TTC549 (cell line): ENCODE measurements at regions not wholly inside any gene's neighbourhood (a gene's known extent, or its start where the extent isn't known, plus 50 kb on each side); places are given as distances from the start of the nearest gene placed in this dataset.

ENCODE experiments used
- FAIRE-seq: peaks from 2 replicates; lab custom pipeline; 2012; peaks lifted over from hg19 to GRCh38; lab: Jason Lieb, UNC

DNA sequence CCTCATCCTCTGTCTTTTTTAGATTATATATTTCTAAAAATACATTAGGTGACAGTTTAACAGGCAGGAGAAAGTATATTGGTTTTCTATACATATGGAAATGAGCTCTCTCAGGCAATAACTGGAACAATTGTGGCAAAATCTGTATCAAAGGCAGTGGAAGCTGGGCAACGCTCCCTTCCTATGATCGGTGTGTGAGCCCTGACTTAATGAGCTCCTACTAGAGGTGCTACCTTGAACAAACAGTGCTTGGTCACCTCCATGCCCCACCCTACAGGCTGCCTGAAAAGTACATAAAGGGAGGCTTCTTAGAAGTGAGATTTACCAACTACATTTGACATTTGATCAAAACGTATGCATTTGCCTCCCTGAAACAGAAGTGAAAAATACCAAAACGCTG, 185.3 kb downstream of the EFNB2 start:
- FAIRE-seq = no peak

DNA sequence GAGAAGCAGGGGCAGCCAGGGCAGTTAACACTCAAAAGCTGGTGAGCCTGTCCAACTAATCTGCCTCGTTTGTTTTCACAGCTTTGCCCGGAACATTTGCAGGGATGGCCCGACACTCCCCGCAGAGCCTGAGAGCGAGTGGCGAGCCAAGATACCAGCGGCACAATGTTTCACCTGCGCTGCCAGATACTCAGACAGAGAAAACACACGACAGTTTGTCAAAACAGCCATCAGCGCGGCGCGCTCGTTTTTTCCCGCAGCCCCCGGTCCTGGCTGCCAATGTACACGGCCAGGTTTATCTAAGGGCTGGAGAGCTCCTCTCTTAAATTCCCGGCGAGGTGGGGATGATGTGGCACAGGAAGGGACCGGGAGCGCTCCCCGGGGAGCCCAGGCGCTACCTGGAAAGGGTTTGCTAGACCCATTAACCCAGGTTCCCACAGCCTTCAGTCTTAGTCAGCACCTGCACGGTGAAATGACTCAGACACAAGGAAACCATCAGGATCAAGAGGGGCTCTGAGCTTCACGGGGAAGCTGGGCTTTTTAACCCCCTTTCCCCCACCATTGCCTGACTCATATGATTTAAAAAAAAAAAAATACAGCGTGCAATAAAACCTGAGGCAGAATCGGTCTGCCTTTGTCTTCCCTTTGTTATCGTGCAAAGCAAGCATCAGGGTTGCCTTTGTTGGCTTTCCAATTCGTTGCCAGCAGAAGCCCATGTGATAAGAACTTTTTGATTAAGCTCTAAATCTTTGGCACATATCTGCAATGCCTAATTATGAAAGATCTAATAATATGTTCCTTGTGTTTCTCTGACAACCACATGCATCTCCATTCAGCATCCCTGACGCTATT, 186.2 kb downstream of the EFNB2 start:
- FAIRE-seq = no peak

DNA sequence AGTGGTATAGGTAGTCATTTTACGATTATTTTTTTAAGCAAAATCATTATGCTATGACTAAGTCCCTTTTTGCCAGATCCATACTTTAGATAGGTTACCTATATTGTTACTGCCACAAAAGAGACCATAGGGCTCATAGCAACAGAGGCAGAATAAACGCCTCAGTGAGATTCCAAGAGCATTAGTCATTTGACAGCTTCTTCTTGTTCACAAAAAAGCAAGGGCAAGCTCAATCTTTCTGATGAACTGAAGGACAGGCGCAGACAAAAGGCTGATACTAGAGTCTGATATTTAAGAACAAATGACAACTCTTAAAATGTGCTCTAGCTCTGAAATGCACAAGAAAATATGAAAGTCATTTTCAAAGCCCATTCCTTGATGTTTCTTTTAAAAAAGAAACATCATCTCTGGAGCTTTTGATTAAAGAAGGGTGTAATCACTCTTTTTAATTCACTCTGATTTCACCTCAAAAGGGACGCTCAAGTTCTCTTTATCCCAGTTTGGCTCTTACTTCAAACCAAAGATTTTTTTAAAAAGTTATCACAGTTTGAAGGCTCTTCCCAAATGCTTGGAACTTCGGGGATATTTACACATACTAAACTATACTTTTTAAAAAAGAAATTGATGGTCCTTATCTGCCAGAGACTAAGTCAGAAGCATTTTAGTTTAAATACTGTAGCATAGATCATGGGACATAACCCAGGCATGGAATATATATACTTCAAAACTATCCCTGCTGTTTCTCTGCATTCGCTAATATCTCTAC, 187.2 kb downstream of the EFNB2 start:
- FAIRE-seq = no peak

DNA sequence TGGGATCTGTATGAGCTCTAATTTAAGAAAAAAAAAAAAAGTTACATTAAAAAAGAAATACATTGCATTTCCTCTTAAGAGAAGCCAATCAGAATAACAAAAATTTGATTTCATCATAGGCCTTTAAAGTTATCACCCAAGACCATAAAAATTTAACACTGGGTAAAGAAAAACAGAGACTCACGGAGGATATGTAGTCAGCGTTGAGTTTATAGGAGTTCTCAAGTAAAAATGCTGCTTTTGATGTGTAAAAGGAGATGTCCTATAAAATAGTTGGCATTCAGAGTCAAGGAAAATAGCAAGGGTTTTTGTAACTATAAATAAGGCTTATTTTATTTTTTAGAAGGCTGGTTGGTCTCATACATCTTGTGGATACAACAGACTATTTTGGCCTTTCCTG, 191.1 kb downstream of the EFNB2 start:
- no peak for FAIRE-seq

DNA sequence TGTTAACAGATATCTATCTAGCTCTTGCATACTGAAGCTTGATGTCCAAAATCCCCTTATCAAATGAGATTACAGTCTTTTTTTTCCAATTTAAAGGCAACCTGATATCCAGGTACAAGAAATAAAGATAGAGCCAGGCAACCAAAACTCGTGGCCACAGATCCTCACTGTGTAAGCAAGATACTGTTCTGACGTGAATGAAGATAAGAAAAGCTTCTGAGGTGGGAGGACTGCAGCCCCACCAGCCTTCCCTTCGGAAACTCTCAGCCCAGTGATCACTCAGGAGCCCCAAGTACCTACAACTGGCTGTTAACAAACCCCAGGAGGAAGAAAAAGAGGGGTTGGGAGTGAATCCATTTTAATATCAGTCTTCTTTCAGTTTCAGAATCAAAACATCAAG, 191.6 kb downstream of the EFNB2 start:
- no peak for FAIRE-seq

- FAIRE-seq = no peak
Measured at GRCh38 chr13:106340249-106340648, 195.2 kb downstream of the EFNB2 start.

GRCh38 chr13:106337096-106337850, 198.2 kb downstream of the EFNB2 start:
- no peak for FAIRE-seq

DNA sequence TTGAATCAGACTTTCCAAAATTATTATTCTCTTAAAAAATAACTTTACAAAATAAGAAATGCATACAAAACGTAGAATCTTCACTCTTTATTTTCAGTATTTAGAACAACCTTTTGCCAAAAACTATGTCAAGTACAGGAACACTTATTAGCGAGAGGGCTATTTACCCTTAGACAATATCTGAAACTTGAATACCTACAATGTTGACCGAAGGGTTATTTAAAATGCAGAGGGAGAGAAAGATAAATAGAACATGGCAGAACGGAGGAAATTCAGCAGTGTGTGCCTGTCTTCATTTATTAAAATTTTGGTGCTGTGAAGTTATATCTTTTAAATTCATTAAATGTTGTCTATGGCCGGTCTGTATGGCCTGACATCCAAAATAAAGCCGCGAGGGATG, 198.8 kb downstream of the EFNB2 start:
- no peak for FAIRE-seq

GRCh38 chr13:106332621-106333020, 202.8 kb downstream of the EFNB2 start:
- FAIRE-seq = no peak

GRCh38 chr13:106331116-106331515, 204.3 kb downstream of the EFNB2 start:
- no peak for FAIRE-seq

DNA sequence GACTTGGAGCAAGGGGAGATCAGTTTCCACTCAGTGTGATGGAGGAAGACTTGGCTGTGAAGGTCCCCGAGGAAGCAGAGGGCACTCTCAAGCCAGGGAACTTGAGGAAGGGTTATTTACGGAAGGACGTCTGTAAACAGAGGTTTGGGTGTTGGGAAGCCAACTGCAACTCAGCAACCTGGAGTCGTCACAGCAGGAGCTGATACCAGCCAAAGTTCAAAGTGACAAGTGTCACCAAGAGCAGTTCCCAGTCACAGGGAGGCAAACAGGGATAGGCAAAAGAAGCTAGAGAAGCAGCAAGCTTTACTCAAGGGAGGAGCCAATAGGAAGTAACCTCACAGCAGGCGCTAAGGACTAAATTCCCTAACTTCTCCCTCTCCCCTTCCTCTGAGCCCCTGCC, 205.5 kb downstream of the EFNB2 start:
- FAIRE-seq = no peak

GRCh38 chr13:106326751-106327150, 208.7 kb downstream of the EFNB2 start:
- FAIRE-seq = no peak

GRCh38 chr13:106324444-106324843, 211.0 kb downstream of the EFNB2 start:
- FAIRE-seq = no peak

GRCh38 chr13:106322628-106323027, 212.8 kb downstream of the EFNB2 start:
- FAIRE-seq = no peak

- no peak for FAIRE-seq
Measured at GRCh38 chr13:106318941-106319411, 216.5 kb downstream of the EFNB2 start.

DNA sequence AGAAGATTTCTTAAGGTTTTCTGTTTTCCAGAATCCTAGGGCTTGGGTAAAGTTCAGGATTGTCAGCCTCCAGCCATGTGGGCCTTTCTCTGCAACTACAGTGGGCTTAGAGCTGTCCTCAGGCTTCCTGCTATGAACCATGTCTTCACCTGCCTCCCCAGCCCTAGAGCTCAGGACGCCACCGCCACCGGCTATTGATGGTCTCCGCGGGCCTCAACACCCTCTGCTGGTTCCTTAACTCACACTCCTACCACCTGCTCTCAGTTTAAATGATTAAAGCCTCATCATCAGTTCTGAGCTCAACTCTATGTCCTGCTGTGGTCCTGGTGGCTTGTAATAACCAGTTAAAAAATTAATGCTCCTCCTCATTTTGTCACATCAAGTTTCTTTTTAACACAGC, 221.0 kb downstream of the EFNB2 start:
- no peak for FAIRE-seq

GRCh38 chr13:106311004-106311403, 224.5 kb downstream of the EFNB2 start:
- no peak for FAIRE-seq

DNA sequence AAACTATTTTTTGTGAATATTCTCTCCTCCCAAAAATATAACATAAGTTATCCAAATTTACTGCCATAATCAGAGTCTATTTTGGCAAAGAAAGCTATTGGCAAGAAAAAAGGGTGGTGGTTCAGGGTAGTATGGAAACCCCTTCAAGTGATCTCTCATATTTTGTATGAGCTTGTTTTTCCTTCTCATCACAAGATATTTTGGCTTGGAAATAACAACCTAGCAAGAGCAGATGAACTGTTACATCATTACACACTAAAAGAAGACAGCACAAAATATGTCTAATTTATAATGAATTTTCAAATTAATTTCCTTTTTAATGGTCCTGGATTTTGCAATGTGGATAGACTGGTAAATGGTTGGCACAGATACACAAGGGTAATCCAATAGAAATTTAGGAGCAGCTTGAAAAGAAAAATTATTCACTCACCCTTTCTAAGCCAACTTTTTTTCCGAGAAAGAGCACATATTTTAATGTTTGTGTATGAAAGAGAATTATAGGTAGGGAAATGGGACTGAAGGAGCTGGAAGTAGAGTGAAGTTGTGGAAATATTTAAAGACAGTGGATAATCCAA, 225.1 kb downstream of the EFNB2 start:
- FAIRE-seq = no peak

DNA sequence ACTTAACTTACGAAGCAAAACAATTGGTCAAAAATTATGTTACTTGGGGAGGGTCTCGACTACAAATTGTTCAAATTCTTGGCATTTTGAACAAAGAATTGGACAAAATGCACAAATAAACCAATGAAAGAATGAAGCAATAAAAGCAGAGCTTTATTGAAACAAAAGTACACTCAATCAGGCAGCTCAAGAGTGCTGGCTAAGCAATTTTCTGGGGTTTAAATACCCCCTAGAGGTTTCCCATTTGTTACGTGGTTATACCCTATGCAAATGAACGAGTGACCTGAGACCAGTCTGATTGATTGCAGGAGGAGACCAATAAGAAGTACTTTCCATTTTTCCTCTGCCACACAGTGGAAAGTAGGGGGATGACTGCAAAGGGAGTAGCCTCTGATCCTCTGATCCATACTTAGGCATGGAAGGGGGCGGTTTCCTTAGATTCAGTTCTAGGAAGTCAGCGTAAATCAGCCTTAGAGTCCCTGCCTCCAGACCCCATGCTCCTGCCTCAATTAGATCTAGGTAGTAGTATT, 228.6 kb downstream of the EFNB2 start:
- FAIRE-seq = no peak

DNA sequence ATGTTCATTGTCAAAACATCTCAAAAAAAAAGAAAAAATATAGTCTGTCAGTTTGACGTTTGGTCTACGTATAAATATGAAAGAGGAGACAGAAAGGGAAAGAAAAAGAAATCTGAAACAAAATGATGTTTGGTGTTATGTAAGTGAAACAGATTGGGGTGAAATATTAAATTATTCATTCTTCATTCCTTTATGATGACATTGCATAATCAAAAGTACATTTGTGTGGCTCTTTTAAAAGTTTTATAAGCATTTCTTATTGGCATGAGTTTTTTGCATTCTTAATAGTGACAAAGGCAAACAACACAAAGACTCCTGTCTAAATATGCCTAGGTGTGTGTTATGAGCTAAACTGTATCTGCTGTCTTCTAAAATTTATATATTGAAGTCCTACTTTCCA, 232.6 kb downstream of the EFNB2 start:
- no peak for FAIRE-seq

GRCh38 chr13:106302011-106302410, 233.5 kb downstream of the EFNB2 start:
- FAIRE-seq = no peak

GRCh38 chr13:106299621-106300020, 235.8 kb downstream of the EFNB2 start:
- FAIRE-seq = no peak
